Lung (tissue), 11 donors: ENCODE measurements at regions not wholly inside any gene's neighbourhood (a gene's known extent, or its start where the extent isn't known, plus 50 kb on each side); places are given as distances from the start of the nearest gene placed in this dataset.

Experiments
- ATAC-seq: fragments of 200-7000 bp; cut with Tn5 transposase; one replicate; pipeline ENCODE4 v1.9.1; 2020; ENCODE audit warnings: moderate number of reproducible peaks; ENCODE audit not compliant: insufficient read depth, low FRiP score
- DNase-seq, 3 donors: peaks; one replicate each; pipeline ENCODE4 v3.0.0-alpha.2; 2013 to 2017
- H3K27ac ChIP-seq, 2 donors: one replicate each; pipeline ENCODE4 v1.5.1; 2013; ENCODE audit warnings: mild to moderate bottlenecking in 2 of 2, moderate library complexity in 2 of 2, control low read depth in 1 of 2, inconsistent platforms in 1 of 2, low read depth in 1 of 2, low read length in 1 of 2
- H3K27me3 ChIP-seq, 3 donors: one replicate each; pipeline ENCODE4 v1.5.1; 2013; ENCODE audit warnings: low read length in 2 of 3; ENCODE audit not compliant: control insufficient read depth in 3 of 3, insufficient read depth in 3 of 3
- H3K36me3 ChIP-seq, 4 donors: one replicate each; pipeline ENCODE4 v1.5.1; 2013; ENCODE audit warnings: low read length in 4 of 4, mild to moderate bottlenecking in 1 of 4, moderate library complexity in 1 of 4; ENCODE audit not compliant: control insufficient read depth in 4 of 4, insufficient read depth in 4 of 4
- H3K4me1 ChIP-seq, 5 donors: one replicate each; pipeline ENCODE4 v1.5.1; 2013; ENCODE audit warnings: low read length in 5 of 5, mild to moderate bottlenecking in 2 of 5, moderate library complexity in 1 of 5; ENCODE audit not compliant: control insufficient read depth in 5 of 5, insufficient read depth in 5 of 5
- H3K4me3 ChIP-seq: one replicate; pipeline ENCODE4 v1.5.1; 2013; ENCODE audit warnings: mild to moderate bottlenecking, control low read depth, moderate library complexity
- H3K9ac ChIP-seq, 2 donors: one replicate each; pipeline ENCODE4 v1.5.1; 2013; ENCODE audit warnings: low read length in 2 of 2, control low read depth in 1 of 2; ENCODE audit not compliant: insufficient read depth in 1 of 2
- H3K9me3 ChIP-seq, 4 donors: one replicate each; pipeline ENCODE4 v1.5.1; 2013; ENCODE audit warnings: low read length in 3 of 4, mild to moderate bottlenecking in 1 of 4, moderate library complexity in 1 of 4; ENCODE audit not compliant: control insufficient read depth in 4 of 4, insufficient read depth in 3 of 4
- CTCF ChIP-seq: IDR thresholded peaks from 2 replicates; pipeline ENCODE4 v1.5.1; 2012; ENCODE audit warnings: mild to moderate bottlenecking; ENCODE audit errors: control extremely low read depth, extremely low read depth
- WGBS, 2 donors: extraction: QIAGEN DNeasy Blood & Tissue Kit; methylation state at CpG; one replicate each; pipeline ENCODE4 v1.1.7; 2013; 5-methylcytosine and 5-hydroxymethylcytosine counted together
- donor health status: control.
- donor health status: control.
- donor health status: Bipolar disorder and iron deficiency.
- donor health status: healthy.
- donor health status: DM: yes; HTN: yes; CAD: no.

- ATAC-seq = no peak
- H3K4me3 ChIP-seq = no peak overlapping the region
- no peak overlapping the region for H3K9ac ChIP-seq
- no peaks in the 10 kb centered on the region for H3K9me3 ChIP-seq
- H3K27me3 ChIP-seq = no peaks in the 10 kb centered on the region
- H3K36me3 ChIP-seq = no peaks in the 10 kb centered on the region
- WGBS, 2 donors = 87 to 91% methylated on average over 2 of the region's 2 CpGs
- no peak for DNase-seq
- peak overlapping the region in 1 of 2 donors; percentile 91 for H3K27ac ChIP-seq
- TF ChIP-seq CTCF = no peak
- H3K4me1 ChIP-seq = peaks cover 0 to 21% (median 7%) of the 10 kb centered on the region in 5 donors
Observed at GRCh38 chr17:69608141-69608540, 193.6 kb downstream of the MAP2K6 start.

- H3K9ac ChIP-seq = no peak overlapping the region
- ATAC-seq (no peak), DNase-seq (peak in 2 of 3 donors; percentile 13 to 36)
- H3K27ac ChIP-seq = peak overlapping the region; percentile 41 to 91
- H3K4me3 ChIP-seq = no peak overlapping the region
- WGBS, 2 donors = 50 to 54% methylated on average over 4 of the region's 4 CpGs
- no peak for TF ChIP-seq CTCF
- H3K9me3 ChIP-seq = no peaks in the 10 kb centered on the region
- peaks cover 0 to 21% (median 7%) of the 10 kb centered on the region in 5 donors for H3K4me1 ChIP-seq
- H3K36me3 ChIP-seq = no peaks in the 10 kb centered on the region
- no peaks in the 10 kb centered on the region for H3K27me3 ChIP-seq
Observed at GRCh38 chr17:69608808-69609472, 194.4 kb downstream of the MAP2K6 start.

- H3K27me3 ChIP-seq = no peaks in the 10 kb centered on the region
- no peaks in the 10 kb centered on the region for H3K9me3 ChIP-seq
- no peaks in the 10 kb centered on the region for H3K36me3 ChIP-seq
- ATAC-seq (no peak), DNase-seq (peak in 2 of 3 donors; percentile 47 to 74)
- peak; percentile 14 for TF ChIP-seq CTCF
- WGBS, 2 donors = 58 to 60% methylated on average over 6 of the region's 6 CpGs
- peaks cover 0 to 21% (median 7%) of the 10 kb centered on the region in 5 donors for H3K4me1 ChIP-seq
- H3K9ac ChIP-seq = no peak overlapping the region
- no peak overlapping the region for H3K4me3 ChIP-seq
- peak overlapping the region in 1 of 2 donors; percentile 46 for H3K27ac ChIP-seq
Observed at GRCh38 chr17:69609473-69610305, 195.2 kb downstream of the MAP2K6 start.
